Neuronal stem cell (in vitro differentiated cells): ENCODE measurements at regions not wholly inside any gene's neighbourhood (a gene's known extent, or its start where the extent isn't known, plus 50 kb on each side); places are given as distances from the start of the nearest gene placed in this dataset.

ENCODE experiments used
- DNase-seq: peaks from one replicate; pipeline ENCODE4 v3.0.0-alpha.2; 2013; ENCODE audit warnings: low spot score
- H2AFZ ChIP-seq: one replicate; pipeline ENCODE4 v1.6.1; 2013; ENCODE audit warnings: mild to moderate bottlenecking, low read length, inconsistent platforms
- H2AK5ac ChIP-seq: 2 replicates; pipeline ENCODE4 v1.6.1; 2013; ENCODE audit warnings: low read depth, mild to moderate bottlenecking, inconsistent platforms, low read length, moderate library complexity, mixed read lengths
- H2BK120ac ChIP-seq: 2 replicates; pipeline ENCODE4 v1.6.1; 2013; ENCODE audit warnings: low read depth, mild to moderate bottlenecking, inconsistent platforms, low read length, moderate library complexity, mixed read lengths
- H2BK12ac ChIP-seq: one replicate; pipeline ENCODE4 v1.6.1; 2013; ENCODE audit warnings: low read length, inconsistent platforms
- H2BK15ac ChIP-seq: 2 replicates; pipeline ENCODE4 v1.6.1; 2013; ENCODE audit warnings: mild to moderate bottlenecking, low read length, inconsistent platforms, mixed read lengths
- H2BK5ac ChIP-seq: one replicate; pipeline ENCODE4 v1.6.1; 2013; ENCODE audit warnings: inconsistent platforms, mild to moderate bottlenecking, low read length, moderate library complexity
- H3K14ac ChIP-seq: one replicate; pipeline ENCODE4 v1.6.1; 2013; ENCODE audit warnings: low read length, inconsistent platforms
- H3K18ac ChIP-seq: 2 replicates; pipeline ENCODE4 v1.6.1; 2013; ENCODE audit warnings: low read length, inconsistent platforms
- H3K23ac ChIP-seq: 2 replicates; pipeline ENCODE4 v1.6.1; 2013; ENCODE audit warnings: low read depth, mild to moderate bottlenecking, mixed read lengths, low read length, inconsistent platforms; ENCODE audit not compliant: poor library complexity
- H3K27ac ChIP-seq: replicated peaks from 3 replicates; pipeline ENCODE4 v1.5.1; 2013; ENCODE audit warnings: low read length, inconsistent platforms
- H3K27me3 ChIP-seq, 3 experiments: 2 replicates each; pipeline ENCODE4 v1.6.1; 2013; ENCODE audit warnings: low read length in 3 of 3, mild to moderate bottlenecking in 2 of 3, inconsistent platforms in 1 of 3, low read depth in 1 of 3, mixed read lengths in 1 of 3, moderate library complexity in 1 of 3; ENCODE audit not compliant: control insufficient read depth in 3 of 3, insufficient read depth in 3 of 3
- H3K36me3 ChIP-seq, 2 donors: replicated peaks in 1 of 2; 2 replicates each; pipeline ENCODE4 v1.6.1; 2013; ENCODE audit warnings: low read length in 2 of 2; ENCODE audit not compliant: control insufficient read depth in 2 of 2, insufficient read depth in 2 of 2
- H3K4ac ChIP-seq: 2 replicates; pipeline ENCODE4 v1.6.1; 2013; ENCODE audit warnings: inconsistent platforms, mild to moderate bottlenecking, low read length, moderate library complexity
- H3K4me1 ChIP-seq, 2 donors: 1 replicate in 1 of 2; 2 replicates in 1 of 2; pipeline ENCODE4 v1.6.1; 2013; ENCODE audit warnings: low read length in 2 of 2, low read depth in 1 of 2; ENCODE audit not compliant: control insufficient read depth in 2 of 2, insufficient read depth in 1 of 2
- H3K4me2 ChIP-seq: one replicate; pipeline ENCODE4 v1.6.1; 2013; ENCODE audit warnings: mild to moderate bottlenecking, low read length, inconsistent platforms; ENCODE audit not compliant: insufficient read depth, poor library complexity, severe bottlenecking
- H3K4me3 ChIP-seq, 2 donors: 2 replicates each; pipeline ENCODE4 v1.5.1; 2013; ENCODE audit warnings: low read length in 2 of 2, mild to moderate bottlenecking in 2 of 2, inconsistent platforms in 1 of 2, moderate library complexity in 1 of 2
- H3K79me1 ChIP-seq: one replicate; pipeline ENCODE4 v1.6.1; 2013; ENCODE audit warnings: low read depth, mild to moderate bottlenecking, inconsistent platforms, low read length, moderate library complexity
- H3K9ac ChIP-seq: one replicate; pipeline ENCODE4 v1.6.1; 2013; ENCODE audit warnings: mild to moderate bottlenecking, low read depth, low read length, inconsistent platforms; ENCODE audit not compliant: poor library complexity
- H3K9me3 ChIP-seq, 2 donors: replicated peaks in 1 of 2; 2 replicates each; pipeline versions ENCODE3 to v1.6.1; 2013; ENCODE audit warnings: low read length in 2 of 2, mild to moderate bottlenecking in 2 of 2, inconsistent platforms in 1 of 2, low read depth in 1 of 2, mixed read lengths in 1 of 2, moderate library complexity in 1 of 2; ENCODE audit not compliant: control insufficient read depth in 2 of 2, insufficient read depth in 1 of 2
- H4K8ac ChIP-seq: one replicate; pipeline ENCODE4 v1.6.1; 2013; ENCODE audit warnings: low read depth, mild to moderate bottlenecking, inconsistent platforms, low read length, moderate library complexity
- H4K91ac ChIP-seq: one replicate; pipeline ENCODE4 v1.6.1; 2013; ENCODE audit warnings: low read length, low read depth, mild to moderate bottlenecking, inconsistent platforms; ENCODE audit not compliant: poor library complexity
- WGBS, 2 donors: extraction: QIAGEN DNeasy Blood & Tissue Kit; methylation state at CpG; one replicate each; pipeline ENCODE4 v1.1.7; 2013; ENCODE audit warnings: missing lambda C conversion rate in 2 of 2, mixed read lengths in 1 of 2; ENCODE audit not compliant: insufficient read length in 2 of 2, insufficient replicate concordance in 1 of 2; ENCODE audit errors: extremely low coverage in 2 of 2; 5-methylcytosine and 5-hydroxymethylcytosine counted together

DNA sequence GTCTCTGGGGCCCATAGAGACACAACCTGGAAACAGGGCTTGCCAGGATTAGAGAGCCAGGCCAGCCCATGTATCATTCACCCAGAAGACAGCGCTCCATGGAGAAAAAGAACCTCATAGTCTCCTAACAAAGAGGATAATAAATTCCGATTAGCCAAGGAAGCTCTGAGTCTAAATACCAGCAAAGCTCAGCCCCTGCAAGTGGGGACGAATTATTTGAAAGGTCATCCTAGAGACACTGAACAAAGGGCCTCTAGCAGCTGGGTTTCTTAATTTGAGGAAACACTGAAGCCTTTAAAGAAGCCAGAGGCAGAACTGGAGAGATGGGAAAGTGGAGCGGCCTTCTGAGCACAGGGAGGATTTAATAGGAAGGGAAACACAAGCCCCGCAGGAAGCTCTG, 287.1 kb upstream of the ZNF462 start:
- Histone ChIP-seq H2AFZ (peak overlapping the region; percentile 83), H4K8ac (no peak overlapping the region), H2BK120ac (no peak overlapping the region), H3K4me3 (no peak overlapping the region), H2BK15ac (no peak overlapping the region), H3K4ac (no peak overlapping the region), H3K36me3 (no peaks in the 10 kb centered on the region), H3K27me3 (no peaks in the 10 kb centered on the region), H2BK12ac (no peak overlapping the region), H2AK5ac (no peak overlapping the region), H3K4me2 (no peak overlapping the region), H3K79me1 (no peaks in the 10 kb centered on the region), H3K9ac (no peak overlapping the region), H3K18ac (peak overlapping the region; percentile 94), H3K14ac (no peak overlapping the region), H3K4me1 (peaks cover 11 to 16% of the 10 kb centered on the region in 2 donors), H2BK5ac (peak overlapping the region; percentile 79), H4K91ac (no peak overlapping the region), H3K23ac (no peak overlapping the region), H3K9me3 (peaks cover 2 to 5% of the 10 kb centered on the region in 2 donors), H3K27ac (peak overlapping the region; percentile 98)
- DNase-seq: peak; percentile 57
- no CpG with 5 or more reads among the region's 5 CpGs for WGBS, 2 donors

GRCh38 chr9:106576232-106576760, 286.7 kb upstream of the ZNF462 start:
- H3K36me3 ChIP-seq: no peaks in the 10 kb centered on the region
- H3K4me3 ChIP-seq: no peak overlapping the region
- H3K9me3 ChIP-seq: peaks cover 2 to 5% of the 10 kb centered on the region in 2 donors
- no peak overlapping the region for H4K8ac ChIP-seq
- peak overlapping the region; percentile 83 for H2AFZ ChIP-seq
- no peak overlapping the region for H3K4ac ChIP-seq
- peak overlapping the region; percentile 98 for H3K27ac ChIP-seq
- no CpG with 5 or more reads among the region's 7 CpGs for WGBS, 2 donors
- no peak overlapping the region for H2BK12ac ChIP-seq
- no peak overlapping the region for H2BK120ac ChIP-seq
- H3K4me1 ChIP-seq: peaks cover 11 to 16% of the 10 kb centered on the region in 2 donors
- H2BK15ac ChIP-seq: peak overlapping the region; percentile 32
- H3K4me2 ChIP-seq: no peak overlapping the region
- H3K14ac ChIP-seq: peak overlapping the region; percentile 47
- no peak overlapping the region for H3K9ac ChIP-seq
- H3K79me1 ChIP-seq: no peaks in the 10 kb centered on the region
- H3K23ac ChIP-seq: no peak overlapping the region
- H3K27me3 ChIP-seq: no peaks in the 10 kb centered on the region
- H2BK5ac ChIP-seq: peak overlapping the region; percentile 79
- no peak for DNase-seq
- H3K18ac ChIP-seq: peak overlapping the region; percentile 94
- H2AK5ac ChIP-seq: peak overlapping the region; percentile 73
- H4K91ac ChIP-seq: no peak overlapping the region

- Histone ChIP-seq H3K9me3 (peaks cover 2 to 5% of the 10 kb centered on the region in 2 donors), H3K23ac (no peak overlapping the region), H3K4ac (no peak overlapping the region), H2BK12ac (no peak overlapping the region), H3K4me3 (no peak overlapping the region), H3K14ac (no peak overlapping the region), H4K8ac (no peak overlapping the region), H3K18ac (no peak overlapping the region), H3K79me1 (no peaks in the 10 kb centered on the region), H2AFZ (no peak overlapping the region), H4K91ac (no peak overlapping the region), H3K36me3 (no peaks in the 10 kb centered on the region), H3K27me3 (no peaks in the 10 kb centered on the region), H3K9ac (no peak overlapping the region), H2AK5ac (no peak overlapping the region), H3K4me2 (no peak overlapping the region), H3K27ac (no peak overlapping the region), H3K4me1 (peaks cover 13 to 16% of the 10 kb centered on the region in 2 donors), H2BK15ac (no peak overlapping the region), H2BK120ac (no peak overlapping the region), H2BK5ac (no peak overlapping the region)
- DNase-seq: no peak
These were observed 285.8 kb upstream of the ZNF462 start for GRCh38 chr9:106577121-106577520.

- no peak overlapping the region for H2BK120ac ChIP-seq
- H3K4me2 ChIP-seq: no peak overlapping the region
- no peak overlapping the region for H3K4me3 ChIP-seq
- no peak overlapping the region for H2AFZ ChIP-seq
- no peak overlapping the region for H4K91ac ChIP-seq
- H2BK15ac ChIP-seq: no peak overlapping the region
- no peak overlapping the region for H3K23ac ChIP-seq
- no peaks in the 10 kb centered on the region for H3K27me3 ChIP-seq
- no CpG with 5 or more reads among the region's 1 CpG for WGBS, 2 donors
- H3K4me1 ChIP-seq: peaks cover 15 to 24% of the 10 kb centered on the region in 2 donors
- no peak overlapping the region for H2AK5ac ChIP-seq
- H2BK12ac ChIP-seq: no peak overlapping the region
- H3K79me1 ChIP-seq: no peaks in the 10 kb centered on the region
- H3K18ac ChIP-seq: no peak overlapping the region
- H3K14ac ChIP-seq: no peak overlapping the region
- no peak overlapping the region for H3K4ac ChIP-seq
- peaks cover 0 to 8% of the 10 kb centered on the region in 2 donors for H3K9me3 ChIP-seq
- no peak overlapping the region for H3K27ac ChIP-seq
- no peaks in the 10 kb centered on the region for H3K36me3 ChIP-seq
- no peak overlapping the region for H4K8ac ChIP-seq
- no peak overlapping the region for H3K9ac ChIP-seq
- H2BK5ac ChIP-seq: no peak overlapping the region
- DNase-seq: no peak
These were observed 282.4 kb upstream of the ZNF462 start for GRCh38 chr9:106580546-106580945.
